NT2/D1 (cell line): ENCODE measurements at regions not wholly inside any gene's neighbourhood (a gene's known extent, or its start where the extent isn't known, plus 50 kb on each side); places are given as distances from the start of the nearest gene placed in this dataset.

ENCODE experiments used
- SUZ12 ChIP-seq: IDR thresholded peaks from 2 replicates; pipeline ENCODE4 v1.6.1; 2011; ENCODE audit not compliant: insufficient read length, insufficient read depth; ENCODE audit errors: extremely low read depth
- YY1 ChIP-seq: IDR thresholded peaks from 2 replicates; pipeline ENCODE4 v1.6.1; 2011; ENCODE audit not compliant: insufficient read length, insufficient read depth
- ZNF274 ChIP-seq: IDR thresholded peaks from 2 replicates; pipeline ENCODE4 v1.6.1; 2011; ENCODE audit warnings: mild to moderate bottlenecking, low read depth, low read length

GRCh38 chr22:49628391-49629260 lies 199.0 kb downstream of the BRD1 start:
- TF ChIP-seq ZNF274 = no peak
- no peak for TF ChIP-seq YY1
- no peak for TF ChIP-seq SUZ12
